Type B pancreatic cell (in vitro differentiated cells): ENCODE measurements at regions not wholly inside any gene's neighbourhood (a gene's known extent, or its start where the extent isn't known, plus 50 kb on each side); places are given as distances from the start of the nearest gene placed in this dataset.

Source experiments
- DNase-seq: peaks from one replicate; pipeline ENCODE4 v3.0.0; 2021; ENCODE audit warnings: mixed read lengths; ENCODE audit not compliant: unreplicated experiment; ENCODE audit errors: extremely low spot score
- H3K27ac Mint-ChIP-seq: 2 replicates; pipeline ENCODE4 v1.8.0; 2021; ENCODE audit warnings: mild to moderate bottlenecking, mixed read lengths
- H3K27me3 Mint-ChIP-seq: 2 replicates; pipeline ENCODE4 v1.8.0; 2021; ENCODE audit warnings: mixed read lengths
- H3K36me3 Mint-ChIP-seq: 2 replicates; pipeline ENCODE4 v1.8.0; 2021; ENCODE audit warnings: mixed read lengths
- H3K4me1 Mint-ChIP-seq: one replicate; pipeline ENCODE4 v1.8.0; 2021; ENCODE audit warnings: mixed read lengths; ENCODE audit not compliant: unreplicated experiment
- H3K4me3 Mint-ChIP-seq: 2 replicates; pipeline ENCODE4 v1.8.0; 2021; ENCODE audit warnings: mild to moderate bottlenecking, mixed read lengths
- H3K9me3 Mint-ChIP-seq: 2 replicates; pipeline ENCODE4 v1.8.0; 2021; ENCODE audit warnings: mixed read lengths
- TF ChIP-seq, protein P1 (sequence below): fragments of 200-600 bp; sonication (generic); conservative IDR thresholded peaks from 2 replicates; pipeline ENCODE4 v1.5.0; 2021; ENCODE audit warnings: antibody characterized with exemption, mild to moderate bottlenecking

DNA sequence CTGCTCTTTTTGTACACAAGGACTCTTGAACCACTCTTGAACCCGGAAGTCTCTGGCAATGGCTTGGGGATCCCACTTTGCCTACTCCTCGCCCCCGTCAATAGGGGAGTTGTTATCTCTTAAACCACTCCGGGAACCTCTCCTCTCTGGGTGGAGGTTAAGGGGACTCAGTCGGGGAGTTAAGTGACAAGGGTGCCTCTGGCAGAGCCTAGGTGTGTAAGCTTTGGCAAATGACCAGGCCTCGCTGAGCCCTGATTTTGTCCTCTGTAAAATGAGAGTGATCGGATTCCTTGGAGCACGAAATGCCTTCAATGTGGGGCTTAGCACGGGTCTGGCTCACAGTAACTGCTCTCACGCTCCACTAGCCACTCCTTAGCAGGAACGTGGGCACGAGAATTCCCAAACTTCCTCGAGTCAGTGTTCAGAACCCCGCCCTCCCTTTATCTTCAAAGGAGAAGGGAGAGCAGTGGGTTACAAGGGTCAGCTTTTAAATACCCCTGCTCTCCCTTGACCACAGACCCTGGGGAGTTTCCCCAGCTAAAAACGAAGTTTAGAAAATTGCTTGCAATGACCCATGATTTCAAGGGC, 193.3 kb downstream of the KATNAL1 start:
- no peaks in the 10 kb centered on the region for H3K36me3 Mint-ChIP-seq
- H3K4me3 Mint-ChIP-seq, result peak overlapping the region; percentile 89
- H3K27ac Mint-ChIP-seq, result peak overlapping the region; percentile 87
- DNase-seq, result no peak
- H3K4me1 Mint-ChIP-seq, result peaks cover 61% of the 10 kb centered on the region
- TF ChIP-seq, protein P1, sequence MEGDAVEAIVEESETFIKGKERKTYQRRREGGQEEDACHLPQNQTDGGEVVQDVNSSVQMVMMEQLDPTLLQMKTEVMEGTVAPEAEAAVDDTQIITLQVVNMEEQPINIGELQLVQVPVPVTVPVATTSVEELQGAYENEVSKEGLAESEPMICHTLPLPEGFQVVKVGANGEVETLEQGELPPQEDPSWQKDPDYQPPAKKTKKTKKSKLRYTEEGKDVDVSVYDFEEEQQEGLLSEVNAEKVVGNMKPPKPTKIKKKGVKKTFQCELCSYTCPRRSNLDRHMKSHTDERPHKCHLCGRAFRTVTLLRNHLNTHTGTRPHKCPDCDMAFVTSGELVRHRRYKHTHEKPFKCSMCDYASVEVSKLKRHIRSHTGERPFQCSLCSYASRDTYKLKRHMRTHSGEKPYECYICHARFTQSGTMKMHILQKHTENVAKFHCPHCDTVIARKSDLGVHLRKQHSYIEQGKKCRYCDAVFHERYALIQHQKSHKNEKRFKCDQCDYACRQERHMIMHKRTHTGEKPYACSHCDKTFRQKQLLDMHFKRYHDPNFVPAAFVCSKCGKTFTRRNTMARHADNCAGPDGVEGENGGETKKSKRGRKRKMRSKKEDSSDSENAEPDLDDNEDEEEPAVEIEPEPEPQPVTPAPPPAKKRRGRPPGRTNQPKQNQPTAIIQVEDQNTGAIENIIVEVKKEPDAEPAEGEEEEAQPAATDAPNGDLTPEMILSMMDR, result no peak
- H3K9me3 Mint-ChIP-seq, result no peaks in the 10 kb centered on the region
- peaks cover 4% of the 10 kb centered on the region for H3K27me3 Mint-ChIP-seq

DNA sequence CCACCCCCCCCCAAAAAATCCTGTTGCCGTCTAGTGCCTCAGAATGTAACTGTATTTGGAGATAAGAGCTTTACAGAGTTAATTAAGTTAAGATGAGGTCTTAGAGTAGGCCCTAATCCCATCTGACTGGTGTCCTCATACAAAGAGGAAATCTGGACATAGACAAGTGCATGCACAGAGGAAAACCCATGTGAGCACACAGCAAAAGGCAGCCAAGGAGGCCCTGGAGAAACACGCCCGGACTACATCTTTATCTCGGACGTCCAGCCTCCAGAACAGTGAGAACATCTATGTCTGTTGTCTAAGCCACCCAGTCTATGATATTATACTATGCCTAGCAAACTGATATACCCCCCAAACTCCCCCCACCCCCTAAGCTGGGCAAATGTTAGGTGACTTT, 193.8 kb downstream of the KATNAL1 start:
- Mint-ChIP-seq H3K9me3 (no peaks in the 10 kb centered on the region), H3K4me3 (peak overlapping the region; percentile 89), H3K27ac (peak overlapping the region; percentile 87), H3K27me3 (peaks cover 5% of the 10 kb centered on the region), H3K36me3 (no peaks in the 10 kb centered on the region), H3K4me1 (peaks cover 66% of the 10 kb centered on the region)
- TF ChIP-seq, protein P1, result no peak
- no peak for DNase-seq

DNA sequence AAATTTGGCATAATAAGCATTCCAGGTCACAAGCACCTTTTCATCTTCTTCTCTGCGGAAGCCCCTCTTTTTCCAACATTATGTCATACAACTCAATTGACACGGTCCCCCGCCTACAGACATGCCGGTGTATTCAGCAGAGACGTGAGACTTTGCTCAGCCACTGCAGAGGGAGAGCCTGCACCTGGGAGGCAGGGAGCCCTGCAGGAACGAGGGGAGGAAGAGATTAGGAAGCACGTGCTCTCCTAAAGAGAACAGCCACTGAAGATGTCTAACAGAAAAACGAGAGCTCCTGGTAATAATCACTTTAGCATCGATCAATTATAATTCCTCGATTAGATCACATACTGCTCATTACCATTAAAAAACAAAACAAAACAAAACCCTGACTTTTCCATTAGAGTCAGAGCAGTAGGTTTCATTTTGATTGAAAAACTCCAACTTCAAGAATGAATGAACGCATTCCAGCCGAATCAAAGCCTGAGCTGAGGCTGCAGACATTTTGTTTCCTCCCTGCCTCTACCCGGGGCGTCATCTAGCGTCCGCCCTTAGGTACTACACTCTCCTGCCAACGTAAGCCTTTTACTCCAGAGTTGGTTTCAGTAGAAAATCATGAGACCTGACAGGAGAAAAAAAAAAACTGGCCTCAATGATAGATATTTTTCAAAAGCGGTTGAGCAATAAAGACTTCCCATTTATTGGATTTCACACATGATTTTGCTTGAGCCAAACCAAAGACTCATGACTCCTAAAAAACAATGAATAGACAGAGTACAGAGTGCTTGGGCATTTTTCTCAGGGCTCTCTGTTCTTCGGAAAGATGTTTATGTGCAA, 194.5 kb downstream of the KATNAL1 start:
- Mint-ChIP-seq H3K9me3 (no peaks in the 10 kb centered on the region), H3K36me3 (no peaks in the 10 kb centered on the region), H3K4me1 (peaks cover 65% of the 10 kb centered on the region), H3K27me3 (peaks cover 2% of the 10 kb centered on the region), H3K27ac (peak overlapping the region; percentile 87), H3K4me3 (peak overlapping the region; percentile 89)
- TF ChIP-seq, protein P1, result peak; percentile 98
- DNase-seq, result peak; percentile 87

DNA sequence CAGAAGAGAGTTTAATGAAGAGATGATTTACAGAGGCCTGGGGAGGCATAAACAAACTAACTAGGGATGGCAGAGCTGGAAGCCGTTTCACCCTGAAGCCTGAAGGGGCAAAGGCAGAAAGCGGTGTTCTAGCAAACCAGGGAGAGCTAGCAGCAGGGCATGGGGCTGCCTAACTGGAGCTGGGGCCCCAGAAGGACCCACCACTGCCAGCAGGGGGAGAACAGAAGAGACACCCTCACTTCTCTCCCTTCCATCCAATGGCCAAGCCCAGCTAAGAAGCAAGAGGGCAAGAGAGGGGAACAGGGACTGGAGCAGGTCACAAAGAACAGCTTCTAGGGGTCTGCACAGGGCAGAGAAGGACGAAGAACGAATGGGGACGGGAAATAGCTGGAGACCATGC, 195.5 kb downstream of the KATNAL1 start:
- peak overlapping the region; percentile 27 for H3K4me3 Mint-ChIP-seq
- H3K27me3 Mint-ChIP-seq, result peaks cover 2% of the 10 kb centered on the region
- no peak overlapping the region for H3K27ac Mint-ChIP-seq
- DNase-seq, result no peak
- H3K9me3 Mint-ChIP-seq, result no peaks in the 10 kb centered on the region
- TF ChIP-seq, protein P1, result peak; percentile 62
- H3K4me1 Mint-ChIP-seq, result peaks cover 70% of the 10 kb centered on the region
- no peaks in the 10 kb centered on the region for H3K36me3 Mint-ChIP-seq

DNA sequence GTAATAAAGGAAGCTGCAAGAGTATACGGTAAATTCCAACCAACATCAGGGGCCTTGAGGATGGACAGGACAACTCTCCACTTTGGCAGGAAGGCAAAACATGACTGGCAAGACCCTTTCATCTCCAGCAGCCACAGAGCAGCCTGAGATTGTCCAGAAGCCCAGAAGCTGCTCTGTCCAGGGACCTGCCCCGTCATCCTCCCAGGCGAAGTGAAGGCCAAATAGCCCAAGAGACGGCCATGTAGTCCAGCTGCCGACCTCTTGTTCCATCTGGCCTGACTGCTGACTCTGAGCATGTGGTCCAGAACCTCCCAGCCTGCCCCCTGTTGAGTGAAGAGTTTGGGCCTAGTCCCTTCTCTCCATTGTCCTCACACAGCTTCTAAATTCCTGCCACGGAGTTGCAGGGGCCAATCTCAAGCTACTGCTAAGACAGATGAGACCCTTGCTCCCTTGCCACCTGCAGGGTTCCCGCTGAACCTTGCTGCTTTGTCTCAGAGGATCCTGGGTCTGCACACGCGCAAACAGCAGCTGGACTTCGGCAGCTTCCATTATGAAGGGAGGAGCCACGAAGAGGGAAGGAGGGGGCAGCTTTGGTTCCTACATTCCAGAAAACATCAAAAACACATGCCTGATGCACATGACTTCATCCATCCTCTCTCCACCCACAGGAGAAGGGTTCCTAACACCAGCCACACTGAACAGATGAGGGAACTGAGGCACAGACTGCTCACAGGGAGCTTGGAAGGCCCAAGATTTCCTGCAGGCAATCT, 196.9 kb downstream of the KATNAL1 start:
- peak overlapping the region; percentile 36 for H3K27ac Mint-ChIP-seq

More for the DNA sequence above, 196.9 kb downstream of the KATNAL1 start:
- TF ChIP-seq, protein P1, result no peak
- Mint-ChIP-seq H3K4me1 (peaks cover 58% of the 10 kb centered on the region), H3K27me3 (peaks cover 2% of the 10 kb centered on the region), H3K9me3 (no peaks in the 10 kb centered on the region), H3K36me3 (no peaks in the 10 kb centered on the region), H3K4me3 (no peak overlapping the region)
- DNase-seq, result no peak
